ENCODE measurements at regions not wholly inside any gene's neighbourhood (a gene's known extent, or its start where the extent isn't known, plus 50 kb on each side); places are given as distances from the start of the nearest gene placed in this dataset.
"Not testable (repeated sequence)": the region's sequence is repeated elsewhere in the genome, so short reads cannot be mapped to it uniquely, and the experiment has no call there.

GRCh38 chr9:126071076-126071750, 255.4 kb upstream of the MVB12B start:
- intact Hi-C loops (cut with DNase I) = no loop called here
- Histone ChIP-seq H3K9me3 (no peaks in the 10 kb centered on the region), H3K27ac (no peak overlapping the region), H3K36me3 (no peaks in the 10 kb centered on the region), H3K4me3 (no peak overlapping the region), H3K27me3 (peaks cover 0 to 49% of the 10 kb centered on the region in 2 donors), H3K4me1 (no peaks in the 10 kb centered on the region)
- no peak for ATAC-seq
- no peak for TF ChIP-seq CTCF (IDR thresholded peaks at IDR 0.05)
- no peak for DNase-seq

- ATAC-seq; H3K36me3 ChIP-seq; intact Hi-C loops (cut with DNase I); H3K27me3 ChIP-seq; H3K4me1 ChIP-seq; H3K9me3 ChIP-seq; H3K4me3 ChIP-seq; H3K27ac ChIP-seq; DNase-seq: not testable (repeated sequence)
Measured at GRCh38 chr9:126077656-126078055, 249.0 kb upstream of the MVB12B start.

- H3K27me3 ChIP-seq = peaks cover 0 to 8% of the 10 kb centered on the region in 2 donors
Measured at GRCh38 chr9:126080641-126081040, 246.0 kb upstream of the MVB12B start.

GRCh38 chr9:126081746-126082145, 244.9 kb upstream of the MVB12B start:
- no peak for TF ChIP-seq CTCF (IDR thresholded peaks at IDR 0.05)
- Histone ChIP-seq H3K27ac (no peak overlapping the region), H3K4me3 (no peak overlapping the region), H3K9me3 (no peaks in the 10 kb centered on the region), H3K4me1 (no peaks in the 10 kb centered on the region), H3K27me3 (peaks cover 0 to 8% of the 10 kb centered on the region in 2 donors), H3K36me3 (no peaks in the 10 kb centered on the region)
- DNase-seq = no peak
- intact Hi-C loops (cut with DNase I) = no loop called here
- no peak for ATAC-seq

More at GRCh38 chr9:126080641-126081040, 246.0 kb upstream of the MVB12B start:
- Histone ChIP-seq H3K27ac (no peak overlapping the region), H3K9me3 (no peaks in the 10 kb centered on the region), H3K36me3 (no peaks in the 10 kb centered on the region), H3K4me3 (no peak overlapping the region), H3K4me1 (no peaks in the 10 kb centered on the region)
- ATAC-seq (no peak), DNase-seq (no peak)
- no peak for TF ChIP-seq CTCF (IDR thresholded peaks at IDR 0.05)
- intact Hi-C loops (cut with DNase I) = no loop called here

- TF ChIP-seq CTCF (IDR thresholded peaks at IDR 0.05) = no peak
Measured at GRCh38 chr9:126084008-126084407, 242.6 kb upstream of the MVB12B start.

GRCh38 chr9:126084696-126085095, 241.9 kb upstream of the MVB12B start:
- no peak for ATAC-seq
- H3K4me3 ChIP-seq = no peak overlapping the region

More at GRCh38 chr9:126084008-126084407, 242.6 kb upstream of the MVB12B start:
- Histone ChIP-seq H3K27ac (no peak overlapping the region), H3K4me1 (no peaks in the 10 kb centered on the region), H3K4me3 (no peak overlapping the region), H3K27me3 (peaks cover 0 to 8% of the 10 kb centered on the region in 2 donors), H3K36me3 (no peaks in the 10 kb centered on the region), H3K9me3 (no peaks in the 10 kb centered on the region)
- ATAC-seq = no peak
- intact Hi-C loops (cut with DNase I) = no loop called here
- no peak for DNase-seq

More at GRCh38 chr9:126084696-126085095, 241.9 kb upstream of the MVB12B start:
- intact Hi-C loops (cut with DNase I) = no loop called here
- no peak overlapping the region for H3K27ac ChIP-seq
- H3K36me3 ChIP-seq = no peaks in the 10 kb centered on the region
- no peaks in the 10 kb centered on the region for H3K4me1 ChIP-seq
- no peak for DNase-seq
- no peak for TF ChIP-seq CTCF (IDR thresholded peaks at IDR 0.05)
- H3K9me3 ChIP-seq = no peaks in the 10 kb centered on the region
- H3K27me3 ChIP-seq = peaks cover 0 to 8% of the 10 kb centered on the region in 2 donors

Data from left lung (tissue), 4 donors.